GM23248 (cell line): ENCODE measurements at regions not wholly inside any gene's neighbourhood (a gene's known extent, or its start where the extent isn't known, plus 50 kb on each side); places are given as distances from the start of the nearest gene placed in this dataset.

Experiments used
- EZH2 ChIP-seq: fragments of 200-600 bp; sonication (generic); IDR thresholded peaks from 2 replicates; pipeline ENCODE4 v1.6.1; 2018; ENCODE audit warnings: antibody characterized with exemption, mild to moderate bottlenecking; ENCODE audit not compliant: insufficient read depth, poor library complexity, severe bottlenecking
- EZH2phosphoT487 ChIP-seq: fragments of 200-600 bp; sonication (generic); IDR thresholded peaks from 2 replicates; pipeline ENCODE4 v1.6.1; 2018; ENCODE audit warnings: antibody characterized with exemption, moderate library complexity, mild to moderate bottlenecking, low read depth; ENCODE audit not compliant: insufficient read depth

- TF ChIP-seq EZH2 (no peak), EZH2phosphoT487 (no peak)
These were observed 1312.3 kb downstream of the FAM181B start for GRCh38 chr11:81421251-81421860.
